Heart left ventricle (tissue), 13 donors: ENCODE measurements at regions not wholly inside any gene's neighbourhood (a gene's known extent, or its start where the extent isn't known, plus 50 kb on each side); places are given as distances from the start of the nearest gene placed in this dataset.

Experiments used
- CTCF ChIP-seq, 12 donors: fragments of 200-600 bp; sonication (generic) in 4 of 12; IDR thresholded peaks; one replicate each; pipeline versions ENCODE4 v1.5.0 to v1.8.0; 2018 to 2022; ENCODE audit warnings: antibody characterized with exemption in 12 of 12, mild to moderate bottlenecking in 5 of 12
- POLR2A ChIP-seq, 2 donors: fragments of 450-650 bp; IDR thresholded peaks; one replicate each; pipeline ENCODE4 v1.6.1; 2017; ENCODE audit warnings: antibody characterized with exemption in 2 of 2, mild to moderate bottlenecking in 2 of 2, moderate library complexity in 2 of 2
- donor health status: ischemic (EF 13 %, LVEDD 7.1; RV severe dilation, severe dysfunction).
- donor health status: DM: no; HTN: yes; CAD: no.
- donor health status: DM: no; HTN: no; CAD: no.
- donor health status: ischemic (EF 25% LVEDD 6.9; RV normal size, moderate dysfunction).
- donor health status: ischemic (EF 25% LVEDD 5.7; RV mildly dilated, moderate dysfunction).
- donor health status: ischemic (EF 35%, LVEDD 5.7; RV mildly dilated, moderate dysfunction).
- donor health status: nonischemic (EF 11% LVEDD 7.7; RV severe dilation, severe dysfunction).
- donor health status: DM: yes; HTN: yes; CAD: no.
- donor health status: PGD.
- donor health status: ischemic (EF 29% LVEDD 5.4; RV normal size, mild dysfunction).
- donor health status: nonischemic (EF 23%, LVEDD 6.1; RV moderate dilation, normal function).

DNA sequence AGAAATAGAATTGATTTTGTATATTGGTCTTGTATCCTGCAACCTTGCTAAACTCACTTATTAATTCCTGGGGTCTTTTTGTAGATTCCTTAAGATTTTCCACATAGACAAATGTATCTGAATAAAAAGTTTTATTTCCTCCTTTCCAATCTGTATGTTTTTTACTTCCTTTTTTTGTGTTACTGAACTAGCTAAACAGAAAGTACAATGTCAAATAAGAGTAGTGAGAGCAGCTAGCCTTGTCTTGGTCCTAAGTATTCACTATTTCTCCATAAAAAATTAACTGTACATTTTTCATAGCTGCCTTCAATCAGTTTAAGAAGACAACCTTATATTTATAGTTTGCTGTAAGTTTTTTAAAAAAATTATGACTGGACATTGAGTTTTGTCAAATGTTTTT lies 74.9 kb downstream of the FASLG start:
- TF ChIP-seq CTCF (IDR thresholded peaks at IDR 0.05) (no peak), POLR2A (IDR thresholded peaks at IDR 0.05) (no peak)
